ENCODE measurements at regions not wholly inside any gene's neighbourhood (a gene's known extent, or its start where the extent isn't known, plus 50 kb on each side); places are given as distances from the start of the nearest gene placed in this dataset.

DNA sequence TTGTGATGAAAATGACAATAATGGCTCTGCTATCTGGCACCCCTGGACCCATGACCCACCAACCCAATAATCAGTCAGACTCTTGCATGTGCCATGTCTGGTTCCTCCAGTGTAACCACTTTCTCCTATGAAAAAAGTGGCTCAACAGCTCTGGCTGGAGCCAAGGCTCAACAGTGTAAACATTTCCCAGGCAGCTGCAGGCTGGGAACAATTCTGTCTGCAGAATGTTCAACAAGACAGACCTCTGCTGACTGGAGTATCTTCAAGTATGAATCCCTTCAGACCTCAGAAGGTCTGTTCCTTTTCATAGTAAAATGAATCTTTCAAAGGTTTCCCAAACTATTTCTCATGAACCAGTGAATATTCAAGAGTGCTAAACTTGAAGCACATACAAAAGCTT, 410.1 kb upstream of the HTR2A start:
- no peak overlapping the region for H3K9ac ChIP-seq (ENCODE audit: low read depth, low read length)
- H3K4me1 ChIP-seq (ENCODE audit: control insufficient read depth, insufficient read depth, low read length) = no peaks in the 10 kb centered on the region
- H2AFZ ChIP-seq (replicated peaks; ENCODE audit: low read length, poor library complexity) = no peak overlapping the region
- no peak overlapping the region for H2BK20ac ChIP-seq (ENCODE audit: low read depth, low read length)
- DNase-seq (peak; percentile 26), ATAC-seq (ENCODE audit: low read depth) (no peak)
- no peak overlapping the region for H3K4ac ChIP-seq (ENCODE audit: low read depth, low read length)
- H3K4me3 ChIP-seq (ENCODE audit: insufficient read depth, low read depth, low read length) = no peak overlapping the region
- dilution Hi-C loops (cut with HindIII; ENCODE audit: low sequenced_read_pairs, unreplicated experiment) = no loop called here
- no peak overlapping the region for H3K56ac ChIP-seq (ENCODE audit: extremely low read depth, insufficient read depth, low read length)
- TF ChIP-seq MAZ (IDR thresholded peaks at IDR 0.05; ENCODE audit: borderline replicate concordance, low read depth, low read length) = no peak
- intact Hi-C loops (cut with micrococcal nuclease) = no loop called here
- no TSS peak for BruUV-seq (replicated peaks)
- no peak overlapping the region for H2AK5ac ChIP-seq (ENCODE audit: low read depth, low read length)
- ChIA-PET CTCF (no interaction called here), POLR2A (ENCODE audit: unreplicated experiment) (no interaction called here)
- in situ Hi-C loops (cut with MboI; ENCODE audit: low sequenced_read_pairs) = no loop called here
- H3K14ac ChIP-seq (replicated peaks; ENCODE audit: low read depth, low read length) = no peak overlapping the region
- no peaks in the 10 kb centered on the region for H3K36me3 ChIP-seq (ENCODE audit: control insufficient read depth, insufficient read depth, low read length)
- H3K18ac ChIP-seq (ENCODE audit: low read depth, low read length) = no peak overlapping the region
- no peaks in the 10 kb centered on the region for H4K20me1 ChIP-seq (ENCODE audit: insufficient read depth, low read length)
- H2BK120ac ChIP-seq (ENCODE audit: low read depth, low read length) = no peak overlapping the region
- no peak overlapping the region for H2BK5ac ChIP-seq (ENCODE audit: low read depth, low read length, poor library complexity, severe bottlenecking)
- no peak overlapping the region for H3K23ac ChIP-seq (ENCODE audit: low read depth, low read length)
- H4K5ac ChIP-seq (ENCODE audit: low read depth, low read length) = no peak overlapping the region
- no peak overlapping the region for H2AK9ac ChIP-seq (replicated peaks; ENCODE audit: low read depth, low read length, poor library complexity)
- no peak overlapping the region for H3K4me2 ChIP-seq (ENCODE audit: low read depth, low read length)
- no peak overlapping the region for H2BK15ac ChIP-seq (ENCODE audit: low read depth, low read length)
- H3K79me1 ChIP-seq (ENCODE audit: low read depth in 1 of 2, low read length in 2 of 2) = no peaks in the 10 kb centered on the region
- 0 out of 2 replicates have a peak, but pooled peaks cover 1% of the 10 kb centered on the region for H3K9me3 ChIP-seq (ENCODE audit: control insufficient read depth, insufficient read depth, low read length)
- H4K91ac ChIP-seq (ENCODE audit: insufficient read depth, low read depth, low read length) = no peak overlapping the region
- H3K27ac ChIP-seq (ENCODE audit: insufficient read depth, low read length) = no peak overlapping the region
- H3K9me1 ChIP-seq (ENCODE audit: insufficient read depth, low read length) = no peaks in the 10 kb centered on the region
- no peaks in the 10 kb centered on the region for H3K27me3 ChIP-seq (ENCODE audit: control insufficient read depth, insufficient read depth, low read length)
- H4K8ac ChIP-seq (ENCODE audit: low read depth in 2 of 2, low read length in 2 of 2) = no peak overlapping the region
